ENCODE measurements at regions not wholly inside any gene's neighbourhood (a gene's known extent, or its start where the extent isn't known, plus 50 kb on each side); places are given as distances from the start of the nearest gene placed in this dataset.

DNA sequence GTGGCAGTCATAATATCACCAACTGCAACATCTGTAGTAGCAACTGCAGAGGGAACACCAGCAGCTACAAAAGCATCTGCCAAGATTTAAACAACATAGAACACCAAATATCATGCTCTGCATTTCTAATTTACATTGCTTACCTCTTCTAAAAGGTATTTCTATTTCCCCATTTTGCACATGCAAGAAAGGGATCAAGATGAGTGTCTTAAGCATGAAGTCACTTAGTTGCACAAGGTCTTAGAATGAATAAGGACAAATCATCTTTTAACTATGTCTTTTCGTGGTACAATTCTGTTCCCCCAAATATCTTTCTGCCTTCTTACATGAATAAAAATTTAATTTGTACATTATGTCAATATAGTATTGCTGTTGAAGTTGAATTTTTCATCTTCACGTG is 1746.4 kb downstream of the EFNA5 start:
- TF ChIP-seq, protein P1, sequence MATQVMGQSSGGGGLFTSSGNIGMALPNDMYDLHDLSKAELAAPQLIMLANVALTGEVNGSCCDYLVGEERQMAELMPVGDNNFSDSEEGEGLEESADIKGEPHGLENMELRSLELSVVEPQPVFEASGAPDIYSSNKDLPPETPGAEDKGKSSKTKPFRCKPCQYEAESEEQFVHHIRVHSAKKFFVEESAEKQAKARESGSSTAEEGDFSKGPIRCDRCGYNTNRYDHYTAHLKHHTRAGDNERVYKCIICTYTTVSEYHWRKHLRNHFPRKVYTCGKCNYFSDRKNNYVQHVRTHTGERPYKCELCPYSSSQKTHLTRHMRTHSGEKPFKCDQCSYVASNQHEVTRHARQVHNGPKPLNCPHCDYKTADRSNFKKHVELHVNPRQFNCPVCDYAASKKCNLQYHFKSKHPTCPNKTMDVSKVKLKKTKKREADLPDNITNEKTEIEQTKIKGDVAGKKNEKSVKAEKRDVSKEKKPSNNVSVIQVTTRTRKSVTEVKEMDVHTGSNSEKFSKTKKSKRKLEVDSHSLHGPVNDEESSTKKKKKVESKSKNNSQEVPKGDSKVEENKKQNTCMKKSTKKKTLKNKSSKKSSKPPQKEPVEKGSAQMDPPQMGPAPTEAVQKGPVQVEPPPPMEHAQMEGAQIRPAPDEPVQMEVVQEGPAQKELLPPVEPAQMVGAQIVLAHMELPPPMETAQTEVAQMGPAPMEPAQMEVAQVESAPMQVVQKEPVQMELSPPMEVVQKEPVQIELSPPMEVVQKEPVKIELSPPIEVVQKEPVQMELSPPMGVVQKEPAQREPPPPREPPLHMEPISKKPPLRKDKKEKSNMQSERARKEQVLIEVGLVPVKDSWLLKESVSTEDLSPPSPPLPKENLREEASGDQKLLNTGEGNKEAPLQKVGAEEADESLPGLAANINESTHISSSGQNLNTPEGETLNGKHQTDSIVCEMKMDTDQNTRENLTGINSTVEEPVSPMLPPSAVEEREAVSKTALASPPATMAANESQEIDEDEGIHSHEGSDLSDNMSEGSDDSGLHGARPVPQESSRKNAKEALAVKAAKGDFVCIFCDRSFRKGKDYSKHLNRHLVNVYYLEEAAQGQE (IDR thresholded peaks at IDR 0.05; ENCODE audit: low read depth) = no peak
- no peak for TF ChIP-seq EP300 (IDR thresholded peaks at IDR 0.05; ENCODE audit: borderline replicate concordance)
- no peak for TF ChIP-seq NFIC (IDR thresholded peaks at IDR 0.05)
- TF ChIP-seq TEAD4 (IDR thresholded peaks at IDR 0.05) = no peak
- no peak for TF ChIP-seq RAD21 (IDR thresholded peaks at IDR 0.05; ENCODE audit: low read depth)
- no peak for TF ChIP-seq YY1 (IDR thresholded peaks at IDR 0.05; ENCODE audit: low read depth)
- TF ChIP-seq, protein P2, sequence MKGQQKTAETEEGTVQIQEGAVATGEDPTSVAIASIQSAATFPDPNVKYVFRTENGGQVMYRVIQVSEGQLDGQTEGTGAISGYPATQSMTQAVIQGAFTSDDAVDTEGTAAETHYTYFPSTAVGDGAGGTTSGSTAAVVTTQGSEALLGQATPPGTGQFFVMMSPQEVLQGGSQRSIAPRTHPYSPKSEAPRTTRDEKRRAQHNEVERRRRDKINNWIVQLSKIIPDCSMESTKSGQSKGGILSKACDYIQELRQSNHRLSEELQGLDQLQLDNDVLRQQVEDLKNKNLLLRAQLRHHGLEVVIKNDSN (IDR thresholded peaks at IDR 0.05) = no peak
- TF ChIP-seq CEBPB (IDR thresholded peaks at IDR 0.05) = no peak

DNA sequence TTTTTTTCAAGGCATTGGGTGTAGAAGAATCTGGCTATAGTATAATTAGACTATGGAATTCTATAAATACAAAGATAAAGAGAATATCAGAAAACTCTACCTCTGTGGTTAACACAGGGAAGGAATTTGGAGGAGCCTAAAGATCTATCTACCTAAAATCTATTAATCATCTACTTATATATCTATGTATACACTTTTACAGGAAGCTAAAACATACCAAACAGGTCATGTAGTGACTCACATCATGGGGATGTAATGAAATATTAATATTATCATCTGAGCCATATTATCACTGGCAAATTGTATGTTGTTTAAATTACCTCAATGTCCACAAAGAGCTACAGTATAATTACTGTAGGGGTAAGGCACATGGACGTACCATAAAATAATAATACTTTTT is 1748.2 kb downstream of the EFNA5 start:
- TF ChIP-seq FOXM1 (IDR thresholded peaks at IDR 0.05; ENCODE audit: borderline replicate concordance, low read depth) (no peak), YY1 (IDR thresholded peaks at IDR 0.05; ENCODE audit: low read depth) (no peak), TEAD4 (IDR thresholded peaks at IDR 0.05) (no peak), EGR1 (IDR thresholded peaks at IDR 0.05) (no peak), TCF12 (IDR thresholded peaks at IDR 0.05; ENCODE audit: low read depth) (no peak), CEBPB (IDR thresholded peaks at IDR 0.05) (no peak), TAF1 (IDR thresholded peaks at IDR 0.05; ENCODE audit: low read depth) (no peak), RAD21 (IDR thresholded peaks at IDR 0.05; ENCODE audit: low read depth) (no peak), CREB1 (IDR thresholded peaks at IDR 0.05; ENCODE audit: low read depth) (no peak), NFIC (IDR thresholded peaks at IDR 0.05) (no peak), EP300 (IDR thresholded peaks at IDR 0.05; ENCODE audit: borderline replicate concordance) (no peak), ZBTB7A (IDR thresholded peaks at IDR 0.05; ENCODE audit: low read depth) (no peak)
- TF ChIP-seq, protein P2 (IDR thresholded peaks at IDR 0.05) = no peak
- TF ChIP-seq, protein P3, sequence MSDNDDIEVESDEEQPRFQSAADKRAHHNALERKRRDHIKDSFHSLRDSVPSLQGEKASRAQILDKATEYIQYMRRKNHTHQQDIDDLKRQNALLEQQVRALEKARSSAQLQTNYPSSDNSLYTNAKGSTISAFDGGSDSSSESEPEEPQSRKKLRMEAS (IDR thresholded peaks at IDR 0.05) = no peak
- TF ChIP-seq, protein P1 (IDR thresholded peaks at IDR 0.05; ENCODE audit: low read depth) = no peak

DNA sequence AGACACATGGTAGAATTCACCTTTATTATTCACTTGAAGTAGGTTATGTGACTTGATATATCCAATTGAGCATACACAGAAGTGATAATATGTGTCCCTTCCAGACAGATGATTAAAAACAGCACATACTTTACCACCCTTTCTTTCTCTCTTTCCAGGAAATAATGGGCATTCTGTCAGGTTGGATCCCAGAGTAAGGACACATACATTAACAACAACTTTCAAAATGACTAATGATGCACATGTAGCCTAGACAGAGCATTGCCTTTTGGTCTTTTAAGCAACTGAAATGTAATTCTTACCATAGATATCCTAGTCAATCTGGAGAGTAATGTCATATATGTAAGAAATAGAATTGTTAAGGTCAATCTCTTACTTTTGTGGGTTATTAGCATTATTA is 1748.7 kb downstream of the EFNA5 start:
- TF ChIP-seq EP300 (IDR thresholded peaks at IDR 0.05; ENCODE audit: borderline replicate concordance) = no peak
- TF ChIP-seq, protein P2 (IDR thresholded peaks at IDR 0.05) = no peak
- TF ChIP-seq, protein P3 (IDR thresholded peaks at IDR 0.05) = no peak
- TF ChIP-seq FOXM1 (IDR thresholded peaks at IDR 0.05; ENCODE audit: borderline replicate concordance, low read depth) = no peak
- no peak for TF ChIP-seq TEAD4 (IDR thresholded peaks at IDR 0.05)
- TF ChIP-seq TAF1 (IDR thresholded peaks at IDR 0.05; ENCODE audit: low read depth) = no peak
- no peak for TF ChIP-seq YY1 (IDR thresholded peaks at IDR 0.05; ENCODE audit: low read depth)
- TF ChIP-seq RAD21 (IDR thresholded peaks at IDR 0.05; ENCODE audit: low read depth) = no peak
- TF ChIP-seq NFIC (IDR thresholded peaks at IDR 0.05) = no peak
- no peak for TF ChIP-seq TCF12 (IDR thresholded peaks at IDR 0.05; ENCODE audit: low read depth)
- TF ChIP-seq ZBTB7A (IDR thresholded peaks at IDR 0.05; ENCODE audit: low read depth) = no peak
- TF ChIP-seq, protein P1 (IDR thresholded peaks at IDR 0.05; ENCODE audit: low read depth) = no peak
- no peak for TF ChIP-seq CEBPB (IDR thresholded peaks at IDR 0.05)
- TF ChIP-seq EGR1 (IDR thresholded peaks at IDR 0.05) = no peak
- no peak for TF ChIP-seq CREB1 (IDR thresholded peaks at IDR 0.05; ENCODE audit: low read depth)

DNA sequence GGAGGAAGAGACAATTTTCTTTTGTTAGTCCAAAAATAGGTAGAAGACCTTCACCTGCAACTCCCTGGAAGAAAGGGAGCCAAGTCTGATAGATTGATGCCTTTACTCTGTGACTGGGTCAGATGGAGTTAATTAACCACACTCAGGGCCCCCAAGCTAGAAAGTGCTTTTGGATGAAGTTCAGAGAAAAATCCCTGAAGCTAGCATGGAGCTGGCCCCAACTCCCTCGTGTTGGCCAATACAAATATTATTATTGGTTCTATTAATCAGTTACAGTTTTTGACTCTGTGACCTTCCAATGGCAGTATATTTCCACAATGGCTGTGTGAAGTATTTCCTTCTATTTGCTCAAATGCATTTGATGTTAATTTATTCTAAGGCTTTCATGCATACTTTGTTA is 1753.5 kb downstream of the EFNA5 start:
- TF ChIP-seq YY1 (IDR thresholded peaks at IDR 0.05; ENCODE audit: low read depth) (no peak), FOXM1 (IDR thresholded peaks at IDR 0.05; ENCODE audit: borderline replicate concordance, low read depth) (no peak), CREB1 (IDR thresholded peaks at IDR 0.05; ENCODE audit: low read depth) (no peak), TEAD4 (IDR thresholded peaks at IDR 0.05) (no peak), TAF1 (IDR thresholded peaks at IDR 0.05; ENCODE audit: low read depth) (no peak), EP300 (IDR thresholded peaks at IDR 0.05; ENCODE audit: borderline replicate concordance) (no peak), TCF12 (IDR thresholded peaks at IDR 0.05; ENCODE audit: low read depth) (no peak), NFIC (IDR thresholded peaks at IDR 0.05) (no peak)
- TF ChIP-seq, protein P3 (IDR thresholded peaks at IDR 0.05) = no peak
- TF ChIP-seq, protein P2 (IDR thresholded peaks at IDR 0.05) = no peak
